ENCODE measurements at regions not wholly inside any gene's neighbourhood (a gene's known extent, or its start where the extent isn't known, plus 50 kb on each side); places are given as distances from the start of the nearest gene placed in this dataset.

GRCh38 chr13:97057176-97057575 lies 62.9 kb upstream of the OXGR1 start:
- ATAC-seq (ENCODE audit: low read depth in 2 of 2) (no peak), DNase-seq (no peak)
- Mint-ChIP-seq H3K27me3 (peaks cover 16 to 28% (median 17%) of the 10 kb centered on the region in 3 donors), H3K4me1 (no peaks in the 10 kb centered on the region), H3K27ac (no peak overlapping the region), H3K4me3 (no peak overlapping the region), H3K9me3 (peaks cover 0 to 16% (median 7%) of the 10 kb centered on the region in 7 donors), H3K36me3 (peaks cover 0 to 9% of the 10 kb centered on the region in 2 donors)

GRCh38 chr13:97058391-97058790 lies 64.1 kb upstream of the OXGR1 start:
- peaks cover 16 to 36% (median 23%) of the 10 kb centered on the region in 3 donors for H3K27me3 Mint-ChIP-seq
- DNase-seq: no peak
- no peak overlapping the region for H3K4me3 Mint-ChIP-seq
- peaks cover 0 to 9% of the 10 kb centered on the region in 2 donors for H3K36me3 Mint-ChIP-seq
- H3K9me3 Mint-ChIP-seq: peaks cover 0 to 16% (median 6%) of the 10 kb centered on the region in 7 donors
- no peak overlapping the region for H3K27ac Mint-ChIP-seq
- ATAC-seq (ENCODE audit: low read depth in 2 of 2): no peak
- no peaks in the 10 kb centered on the region for H3K4me1 Mint-ChIP-seq

- no peaks in the 10 kb centered on the region for H3K4me1 Mint-ChIP-seq
- ATAC-seq (ENCODE audit: low read depth in 2 of 2) (no peak), DNase-seq (no peak)
- peaks cover 0 to 9% of the 10 kb centered on the region in 2 donors for H3K36me3 Mint-ChIP-seq
- peaks cover 0 to 16% (median 6%) of the 10 kb centered on the region in 7 donors for H3K9me3 Mint-ChIP-seq
- H3K27me3 Mint-ChIP-seq: peaks cover 16 to 36% (median 23%) of the 10 kb centered on the region in 3 donors
- H3K27ac Mint-ChIP-seq: peak overlapping the region in 1 of 6 donors; percentile 36
- no peak overlapping the region for H3K4me3 Mint-ChIP-seq
Measured at GRCh38 chr13:97058926-97059325, 64.7 kb upstream of the OXGR1 start.

GRCh38 chr13:97067017-97067895 lies 73.0 kb upstream of the OXGR1 start:
- Mint-ChIP-seq H3K36me3 (no peaks in the 10 kb centered on the region), H3K9me3 (peaks cover 0 to 7% (median 0%) of the 10 kb centered on the region in 7 donors), H3K27me3 (peaks cover 7 to 15% (median 7%) of the 10 kb centered on the region in 3 donors), H3K27ac (no peak overlapping the region), H3K4me3 (no peak overlapping the region), H3K4me1 (no peaks in the 10 kb centered on the region)
- no peak for DNase-seq
- ATAC-seq (ENCODE audit: low read depth in 2 of 2): no peak

GRCh38 chr13:97068151-97068550 lies 73.9 kb upstream of the OXGR1 start:
- H3K36me3 Mint-ChIP-seq: no peaks in the 10 kb centered on the region
- DNase-seq (no peak), ATAC-seq (ENCODE audit: low read depth in 2 of 2) (no peak)
- peaks cover 0 to 5% (median 0%) of the 10 kb centered on the region in 7 donors for H3K9me3 Mint-ChIP-seq
- peaks cover 0 to 10% (median 7%) of the 10 kb centered on the region in 3 donors for H3K27me3 Mint-ChIP-seq
- no peak overlapping the region for H3K27ac Mint-ChIP-seq
- no peak overlapping the region for H3K4me3 Mint-ChIP-seq
- H3K4me1 Mint-ChIP-seq: no peaks in the 10 kb centered on the region

- peaks cover under 1 to 9% (median 3%) of the 10 kb centered on the region in 7 donors for H3K9me3 Mint-ChIP-seq
Measured at GRCh38 chr13:97069050-97069815, 75.0 kb upstream of the OXGR1 start.

GRCh38 chr13:97072297-97072696 lies 78.0 kb upstream of the OXGR1 start:
- Mint-ChIP-seq H3K4me1 (no peaks in the 10 kb centered on the region), H3K27ac (no peak overlapping the region), H3K9me3 (peaks cover 3 to 25% (median 12%) of the 10 kb centered on the region in 7 donors), H3K36me3 (no peaks in the 10 kb centered on the region), H3K27me3 (peaks cover 3 to 11% (median 6%) of the 10 kb centered on the region in 3 donors), H3K4me3 (no peak overlapping the region)
- ATAC-seq (ENCODE audit: low read depth in 2 of 2) (no peak), DNase-seq (no peak)

More at GRCh38 chr13:97069050-97069815, 75.0 kb upstream of the OXGR1 start:
- H3K27ac Mint-ChIP-seq: no peak overlapping the region
- DNase-seq (no peak), ATAC-seq (ENCODE audit: low read depth in 2 of 2) (no peak)
- H3K4me3 Mint-ChIP-seq: peak overlapping the region in 1 of 8 donors; percentile 42
- no peaks in the 10 kb centered on the region for H3K36me3 Mint-ChIP-seq
- H3K4me1 Mint-ChIP-seq: no peaks in the 10 kb centered on the region
- H3K27me3 Mint-ChIP-seq: peaks cover 0 to 7% (median 7%) of the 10 kb centered on the region in 3 donors

- Mint-ChIP-seq H3K4me3 (no peak overlapping the region), H3K36me3 (no peaks in the 10 kb centered on the region), H3K27me3 (peaks cover 3 to 8% (median 5%) of the 10 kb centered on the region in 3 donors), H3K4me1 (no peaks in the 10 kb centered on the region), H3K9me3 (peaks cover 3 to 25% (median 12%) of the 10 kb centered on the region in 7 donors), H3K27ac (no peak overlapping the region)
- DNase-seq (no peak), ATAC-seq (ENCODE audit: low read depth in 2 of 2) (no peak)
Measured at GRCh38 chr13:97074618-97075017, 80.3 kb upstream of the OXGR1 start.

- H3K27ac Mint-ChIP-seq: no peak overlapping the region
Measured at GRCh38 chr13:97076898-97077297, 82.6 kb upstream of the OXGR1 start.

GRCh38 chr13:97077341-97077740 lies 83.1 kb upstream of the OXGR1 start:
- no peaks in the 10 kb centered on the region for H3K4me1 Mint-ChIP-seq
- peaks cover 0 to 25% (median 11%) of the 10 kb centered on the region in 7 donors for H3K9me3 Mint-ChIP-seq
- DNase-seq (no peak), ATAC-seq (ENCODE audit: low read depth in 2 of 2) (no peak)
- no peak overlapping the region for H3K4me3 Mint-ChIP-seq
- H3K27me3 Mint-ChIP-seq: peaks cover 3 to 8% (median 5%) of the 10 kb centered on the region in 3 donors
- no peak overlapping the region for H3K27ac Mint-ChIP-seq
- H3K36me3 Mint-ChIP-seq: no peaks in the 10 kb centered on the region

More at GRCh38 chr13:97076898-97077297, 82.6 kb upstream of the OXGR1 start:
- ATAC-seq (ENCODE audit: low read depth in 2 of 2): no peak
- H3K4me3 Mint-ChIP-seq: no peak overlapping the region
- no peak for DNase-seq
- H3K9me3 Mint-ChIP-seq: peaks cover 0 to 25% (median 11%) of the 10 kb centered on the region in 7 donors
- H3K36me3 Mint-ChIP-seq: no peaks in the 10 kb centered on the region
- no peaks in the 10 kb centered on the region for H3K4me1 Mint-ChIP-seq
- peaks cover 3 to 8% (median 5%) of the 10 kb centered on the region in 3 donors for H3K27me3 Mint-ChIP-seq

- Mint-ChIP-seq H3K4me3 (no peak overlapping the region), H3K27me3 (peaks cover 3 to 20% (median 17%) of the 10 kb centered on the region in 3 donors), H3K9me3 (peaks cover 0 to 11% (median 5%) of the 10 kb centered on the region in 7 donors), H3K4me1 (no peaks in the 10 kb centered on the region), H3K36me3 (no peaks in the 10 kb centered on the region), H3K27ac (no peak overlapping the region)
- DNase-seq (no peak), ATAC-seq (ENCODE audit: low read depth in 2 of 2) (no peak)
Measured at GRCh38 chr13:97079726-97080125, 85.5 kb upstream of the OXGR1 start.

- Mint-ChIP-seq H3K4me1 (no peaks in the 10 kb centered on the region), H3K36me3 (peaks cover 0 to 7% of the 10 kb centered on the region in 2 donors), H3K27me3 (peaks cover 0 to 12% (median 11%) of the 10 kb centered on the region in 3 donors), H3K27ac (no peak overlapping the region), H3K4me3 (no peak overlapping the region), H3K9me3 (peaks cover 0 to 11% (median 6%) of the 10 kb centered on the region in 7 donors)
- no peak for ATAC-seq (ENCODE audit: low read depth in 2 of 2)
- DNase-seq: no peak
Measured at GRCh38 chr13:97082461-97083207, 88.4 kb upstream of the OXGR1 start.

- H3K27me3 Mint-ChIP-seq: no peaks in the 10 kb centered on the region
- no peak overlapping the region for H3K27ac Mint-ChIP-seq
- no peak overlapping the region for H3K4me3 Mint-ChIP-seq
- H3K36me3 Mint-ChIP-seq: peaks cover 0 to 7% of the 10 kb centered on the region in 2 donors
- ATAC-seq (ENCODE audit: low read depth in 2 of 2) (no peak), DNase-seq (no peak)
- H3K4me1 Mint-ChIP-seq: no peaks in the 10 kb centered on the region
- H3K9me3 Mint-ChIP-seq: peaks cover 0 to 32% (median 14%) of the 10 kb centered on the region in 7 donors
Measured at GRCh38 chr13:97091196-97091595, 96.9 kb upstream of the OXGR1 start.
